ENCODE measurements at regions not wholly inside any gene's neighbourhood (a gene's known extent, or its start where the extent isn't known, plus 50 kb on each side); places are given as distances from the start of the nearest gene placed in this dataset.
A peak's percentile ranks its signal among the peaks of the same experiment; 100 is the strongest.

GRCh38 chr2:120875431-120875830, 139.8 kb downstream of the GLI2 start:
- no peak for FAIRE-seq
- H3K36me3 ChIP-seq (ENCODE audit: control insufficient read depth, insufficient read depth, low read length), result no peaks in the 10 kb centered on the region
- no peak for DNase-seq (ENCODE audit: low read depth)
- H3K27me3 ChIP-seq (ENCODE audit: control insufficient read depth, insufficient read depth, low read length), result peaks cover 6% of the 10 kb centered on the region
- no peak overlapping the region for H3K4me3 ChIP-seq (ENCODE audit: low read depth, low read length)
- no peak for TF ChIP-seq CTCF (IDR thresholded peaks at IDR 0.05; ENCODE audit: insufficient read depth, low read length, severe bottlenecking)

GRCh38 chr2:120876526-120877280, 141.0 kb downstream of the GLI2 start:
- Histone ChIP-seq H3K36me3 (ENCODE audit: control insufficient read depth, insufficient read depth, low read length) (no peaks in the 10 kb centered on the region), H3K4me3 (ENCODE audit: low read depth, low read length) (no peak overlapping the region), H3K27me3 (ENCODE audit: control insufficient read depth, insufficient read depth, low read length) (peaks cover 3% of the 10 kb centered on the region)
- no peak for FAIRE-seq
- no peak for DNase-seq (ENCODE audit: low read depth)
- TF ChIP-seq CTCF (IDR thresholded peaks at IDR 0.05; ENCODE audit: insufficient read depth, low read length, severe bottlenecking), result no peak

GRCh38 chr2:120877409-120877808, 141.7 kb downstream of the GLI2 start:
- Histone ChIP-seq H3K4me3 (ENCODE audit: low read depth, low read length) (no peak overlapping the region), H3K36me3 (ENCODE audit: control insufficient read depth, insufficient read depth, low read length) (no peaks in the 10 kb centered on the region), H3K27me3 (ENCODE audit: control insufficient read depth, insufficient read depth, low read length) (peaks cover 5% of the 10 kb centered on the region)
- no peak for TF ChIP-seq CTCF (IDR thresholded peaks at IDR 0.05; ENCODE audit: insufficient read depth, low read length, severe bottlenecking)
- DNase-seq (ENCODE audit: low read depth), result no peak
- FAIRE-seq, result no peak

GRCh38 chr2:120878970-120879369, 143.3 kb downstream of the GLI2 start:
- H3K27me3 ChIP-seq (ENCODE audit: control insufficient read depth, insufficient read depth, low read length), result peaks cover 3% of the 10 kb centered on the region
- DNase-seq (ENCODE audit: low read depth) (peak; percentile 10), FAIRE-seq (no peak)
- H3K36me3 ChIP-seq (ENCODE audit: control insufficient read depth, insufficient read depth, low read length), result no peaks in the 10 kb centered on the region
- no peak overlapping the region for H3K4me3 ChIP-seq (ENCODE audit: low read depth, low read length)
- TF ChIP-seq CTCF (IDR thresholded peaks at IDR 0.05; ENCODE audit: insufficient read depth, low read length, severe bottlenecking), result no peak

- no peak for DNase-seq (ENCODE audit: low read depth)
- Histone ChIP-seq H3K36me3 (ENCODE audit: control insufficient read depth, insufficient read depth, low read length) (no peaks in the 10 kb centered on the region), H3K27me3 (ENCODE audit: control insufficient read depth, insufficient read depth, low read length) (peaks cover 3% of the 10 kb centered on the region), H3K4me3 (ENCODE audit: low read depth, low read length) (no peak overlapping the region)
- TF ChIP-seq CTCF (IDR thresholded peaks at IDR 0.05; ENCODE audit: insufficient read depth, low read length, severe bottlenecking), result no peak
- FAIRE-seq, result peak; percentile 13
Measured at GRCh38 chr2:120879431-120880295, 144.0 kb downstream of the GLI2 start.
